SK-N-SH (cell line): ENCODE measurements at regions not wholly inside any gene's neighbourhood (a gene's known extent, or its start where the extent isn't known, plus 50 kb on each side); places are given as distances from the start of the nearest gene placed in this dataset.

Source experiments
- CTCF ChIA-PET: fragments of 300-600, 350-600 bp; formaldehyde crosslinking; extraction: SDS; loops from one replicate; lab custom pipeline; 2021; lab: Yijun Ruan, JAX
- POLR2A ChIA-PET: fragments of 350-600 bp; sonication (Branson Sonifier 250); formaldehyde crosslinking; extraction: SDS; loops from one replicate; lab custom pipeline; 2020; ENCODE audit warnings: antibody characterized with exemption, inconsistent platforms; lab: Yijun Ruan, JAX
- DNase-seq: peaks from one replicate; pipeline ENCODE4 v3.0.0; 2012
- H2AFZ ChIP-seq: fragments of 200-600 bp; sonication (generic); 2 replicates; pipeline ENCODE4 v1.8.1; 2016; ENCODE audit warnings: antibody characterized with exemption, mild to moderate bottlenecking, low read depth
- H3F3A ChIP-seq: fragments of 200-600 bp; sonication (generic); replicated peaks from 2 replicates; pipeline ENCODE3; 2016; ENCODE audit warnings: antibody characterized with exemption, mild to moderate bottlenecking; ENCODE audit not compliant: insufficient read depth
- H3K27ac ChIP-seq, 2 experiments: fragments of 200-500 bp in 1 of 2; fragments of 200-600 bp in 1 of 2; sonication (Bioruptor generic) in 1 of 2; sonication (generic), shearing (Covaris generic) in 1 of 2; 2 replicates each; pipeline versions ENCODE4 v1.5.1 to v1.6.1; 2014 to 2016; ENCODE audit warnings: low read depth in 2 of 2, inconsistent platforms in 1 of 2, low read length in 1 of 2, mild to moderate bottlenecking in 1 of 2, mixed read lengths in 1 of 2
- H3K27me3 ChIP-seq: fragments of 200-600 bp; sonication (generic), shearing (Covaris generic); 2 replicates; pipeline ENCODE4 v1.6.1; 2016; ENCODE audit warnings: mixed run types; ENCODE audit not compliant: insufficient read depth
- H3K36me3 ChIP-seq, 2 experiments: fragments of 200-500 bp in 1 of 2; fragments of 200-600 bp in 1 of 2; sonication (Bioruptor generic) in 1 of 2; sonication (generic) in 1 of 2; replicated peaks in 1 of 2; 2 replicates each; pipeline versions ENCODE3 to v1.5.1; 2014 to 2016; ENCODE audit warnings: low read length in 1 of 2, mild to moderate bottlenecking in 1 of 2; ENCODE audit not compliant: insufficient read depth in 2 of 2, control insufficient read depth in 1 of 2
- H3K4me1 ChIP-seq, 2 experiments: fragments of 200-500 bp in 1 of 2; fragments of 200-600 bp in 1 of 2; sonication (Bioruptor generic) in 1 of 2; sonication (generic), shearing (Covaris generic) in 1 of 2; 2 replicates each; pipeline versions ENCODE4 v1.5.1 to v1.6.1; 2014 to 2016; ENCODE audit warnings: low read depth in 1 of 2, low read length in 1 of 2, mixed run types in 1 of 2; ENCODE audit not compliant: insufficient read depth in 2 of 2, control insufficient read depth in 1 of 2
- H3K4me2 ChIP-seq: fragments of 200-600 bp; sonication (generic), shearing (Covaris generic); 2 replicates; pipeline ENCODE4 v1.6.1; 2017; ENCODE audit warnings: mixed run types
- H3K4me3 ChIP-seq, 2 experiments: fragments of 200-500 bp in 1 of 2; fragments of 200-600 bp in 1 of 2; sonication (Bioruptor generic) in 1 of 2; sonication (generic), shearing (Covaris generic) in 1 of 2; 2 replicates each; pipeline versions ENCODE4 v1.5.1 to v1.8.1; 2014 to 2016; ENCODE audit warnings: low read depth in 2 of 2, inconsistent platforms in 1 of 2, low read length in 1 of 2, mild to moderate bottlenecking in 1 of 2, mixed read lengths in 1 of 2, moderate library complexity in 1 of 2
- H3K79me2 ChIP-seq: fragments of 200-600 bp; sonication (generic); 2 replicates; pipeline ENCODE4 v1.8.1; 2017; ENCODE audit warnings: mild to moderate bottlenecking; ENCODE audit not compliant: insufficient read depth
- H3K9ac ChIP-seq: fragments of 200-600 bp; sonication (generic); 2 replicates; pipeline ENCODE4 v1.6.1; 2017; ENCODE audit warnings: mixed run types
- H3K9me2 ChIP-seq: fragments of 200-600 bp; sonication (generic); 2 replicates; pipeline ENCODE4 v1.6.1; 2017; ENCODE audit warnings: mixed run types
- H3K9me3 ChIP-seq: fragments of 200-600 bp; sonication (generic); 2 replicates; pipeline ENCODE4 v1.6.1; 2017; ENCODE audit warnings: mixed run types, mild to moderate bottlenecking, moderate library complexity
- H4K20me1 ChIP-seq: fragments of 200-600 bp; sonication (generic); 2 replicates; pipeline ENCODE4 v1.6.1; 2017; ENCODE audit warnings: mild to moderate bottlenecking, mixed run types; ENCODE audit not compliant: insufficient read depth
- EZH2phosphoT487 ChIP-seq: fragments of 200-600 bp; sonication (generic); IDR thresholded peaks from 2 replicates; pipeline ENCODE4 v1.6.1; 2017; ENCODE audit warnings: low read depth, mixed run types, mild to moderate bottlenecking, antibody characterized with exemption, moderate library complexity, borderline replicate concordance
- MXI1 ChIP-seq: IDR thresholded peaks from 2 replicates; pipeline ENCODE4 v1.6.1; 2012; ENCODE audit warnings: mild to moderate bottlenecking, low read depth, low read length, improper control_type of control experiment
- NFIC ChIP-seq: IDR thresholded peaks from 2 replicates; pipeline ENCODE4 v1.4.0; 2012; ENCODE audit warnings: borderline replicate concordance
- POLR2AphosphoS5 ChIP-seq: IDR thresholded peaks from 2 replicates; pipeline ENCODE4 v1.6.1; 2012; ENCODE audit warnings: low read depth, low read length
- RAD21 ChIP-seq: IDR thresholded peaks from 2 replicates; pipeline ENCODE4 v1.6.1; 2012; ENCODE audit warnings: mild to moderate bottlenecking, low read length
- SMC3 ChIP-seq: IDR thresholded peaks from 2 replicates; pipeline ENCODE4 v1.6.1; 2012; ENCODE audit warnings: low read depth, low read length, improper control_type of control experiment
- TCF12 ChIP-seq: IDR thresholded peaks from 2 replicates; pipeline ENCODE4 v1.4.0; 2012
- TEAD4 ChIP-seq: IDR thresholded peaks from 2 replicates; pipeline ENCODE4 v1.4.0; 2012; ENCODE audit warnings: mild to moderate bottlenecking, borderline replicate concordance; ENCODE audit not compliant: insufficient read depth
- USF1 ChIP-seq: IDR thresholded peaks from 2 replicates; pipeline ENCODE4 v1.4.0; 2012; ENCODE audit warnings: low read depth, borderline replicate concordance
- YY1 ChIP-seq: IDR thresholded peaks from 2 replicates; pipeline ENCODE4 v1.4.0; 2012; ENCODE audit warnings: low read depth, mild to moderate bottlenecking
- WGBS: methylation state at CpG from one replicate; pipeline ENCODE4 v1.1.6; 2017; ENCODE audit warnings: low lambda C conversion rate; 5-methylcytosine and 5-hydroxymethylcytosine counted together
- TF ChIP-seq, protein P1 (sequence below): IDR thresholded peaks from 2 replicates; pipeline ENCODE4 v1.6.1; 2012; ENCODE audit warnings: mild to moderate bottlenecking, low read depth, low read length, moderate library complexity

DNA sequence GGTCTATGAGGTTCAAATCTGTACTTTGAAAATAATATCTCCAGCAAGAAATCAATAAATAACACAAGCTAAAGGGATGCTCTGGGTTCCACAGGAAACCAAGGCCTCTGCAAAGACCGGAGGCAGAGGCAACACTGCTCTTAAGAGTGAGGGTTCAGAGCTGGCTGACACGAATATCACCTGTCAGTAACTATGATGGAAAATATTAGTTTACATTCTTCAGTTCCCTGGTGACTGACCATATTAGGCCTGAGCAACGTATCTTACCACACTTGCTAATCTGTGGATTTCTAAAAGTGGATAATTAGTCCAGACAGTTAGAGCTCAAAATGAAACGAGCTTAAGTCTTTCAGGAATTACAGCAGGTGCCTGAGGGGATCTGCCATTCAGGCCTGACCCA, 459.3 kb downstream of the HS3ST3B1 start:
- DNase-seq, result no peak
- H3K27me3 ChIP-seq, result no peaks in the 10 kb centered on the region; the same call in 1 of the 2 replicates
- no peak for TF ChIP-seq YY1
- no peak for TF ChIP-seq SMC3
- no peak for TF ChIP-seq RAD21
- TF ChIP-seq, all 33 proteins: peak for 0
- Histone ChIP-seq H2AFZ (no peak overlapping the region), H3K4me2 (no peak overlapping the region), H3K27ac (no peak overlapping the region), H3F3A (no peaks in the 10 kb centered on the region), H3K36me3 (no peaks in the 10 kb centered on the region), H3K79me2 (no peaks in the 10 kb centered on the region), H3K9me2 (no peaks in the 10 kb centered on the region), H4K20me1 (no peaks in the 10 kb centered on the region), H3K9ac (no peak overlapping the region), H3K4me3 (no peak overlapping the region), H3K4me1 (no peaks in the 10 kb centered on the region), H3K9me3 (no peaks in the 10 kb centered on the region)
- WGBS, result 12% methylated on average over 4 of the region's 4 CpGs
- ChIA-PET POLR2A (no interaction called here), CTCF (no interaction called here)

- Histone ChIP-seq H3F3A (no peaks in the 10 kb centered on the region), H3K79me2 (no peaks in the 10 kb centered on the region), H4K20me1 (no peaks in the 10 kb centered on the region), H3K9me2 (no peaks in the 10 kb centered on the region), H2AFZ (no peak overlapping the region), H3K4me3 (no peak overlapping the region), H3K4me2 (no peak overlapping the region), H3K27ac (no peak overlapping the region), H3K9me3 (no peaks in the 10 kb centered on the region), H3K27me3 (no peaks in the 10 kb centered on the region; the same call in 1 of the 2 replicates), H3K9ac (no peak overlapping the region), H3K36me3 (no peaks in the 10 kb centered on the region), H3K4me1 (no peaks in the 10 kb centered on the region)
- CTCF ChIA-PET, result no interaction called here
- no peak for DNase-seq
- TF ChIP-seq USF1 (no peak), MXI1 (no peak), TEAD4 (no peak), POLR2AphosphoS5 (no peak), NFIC (no peak), TCF12 (no peak), EZH2phosphoT487 (no peak)
- TF ChIP-seq, protein P1, sequence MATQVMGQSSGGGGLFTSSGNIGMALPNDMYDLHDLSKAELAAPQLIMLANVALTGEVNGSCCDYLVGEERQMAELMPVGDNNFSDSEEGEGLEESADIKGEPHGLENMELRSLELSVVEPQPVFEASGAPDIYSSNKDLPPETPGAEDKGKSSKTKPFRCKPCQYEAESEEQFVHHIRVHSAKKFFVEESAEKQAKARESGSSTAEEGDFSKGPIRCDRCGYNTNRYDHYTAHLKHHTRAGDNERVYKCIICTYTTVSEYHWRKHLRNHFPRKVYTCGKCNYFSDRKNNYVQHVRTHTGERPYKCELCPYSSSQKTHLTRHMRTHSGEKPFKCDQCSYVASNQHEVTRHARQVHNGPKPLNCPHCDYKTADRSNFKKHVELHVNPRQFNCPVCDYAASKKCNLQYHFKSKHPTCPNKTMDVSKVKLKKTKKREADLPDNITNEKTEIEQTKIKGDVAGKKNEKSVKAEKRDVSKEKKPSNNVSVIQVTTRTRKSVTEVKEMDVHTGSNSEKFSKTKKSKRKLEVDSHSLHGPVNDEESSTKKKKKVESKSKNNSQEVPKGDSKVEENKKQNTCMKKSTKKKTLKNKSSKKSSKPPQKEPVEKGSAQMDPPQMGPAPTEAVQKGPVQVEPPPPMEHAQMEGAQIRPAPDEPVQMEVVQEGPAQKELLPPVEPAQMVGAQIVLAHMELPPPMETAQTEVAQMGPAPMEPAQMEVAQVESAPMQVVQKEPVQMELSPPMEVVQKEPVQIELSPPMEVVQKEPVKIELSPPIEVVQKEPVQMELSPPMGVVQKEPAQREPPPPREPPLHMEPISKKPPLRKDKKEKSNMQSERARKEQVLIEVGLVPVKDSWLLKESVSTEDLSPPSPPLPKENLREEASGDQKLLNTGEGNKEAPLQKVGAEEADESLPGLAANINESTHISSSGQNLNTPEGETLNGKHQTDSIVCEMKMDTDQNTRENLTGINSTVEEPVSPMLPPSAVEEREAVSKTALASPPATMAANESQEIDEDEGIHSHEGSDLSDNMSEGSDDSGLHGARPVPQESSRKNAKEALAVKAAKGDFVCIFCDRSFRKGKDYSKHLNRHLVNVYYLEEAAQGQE, result no peak
- POLR2A ChIA-PET, result no interaction called here
These were observed 458.4 kb downstream of the HS3ST3B1 start for GRCh38 chr17:14759325-14759724.
